ENCODE measurements at regions not wholly inside any gene's neighbourhood (a gene's known extent, or its start where the extent isn't known, plus 50 kb on each side); places are given as distances from the start of the nearest gene placed in this dataset.

GRCh38 chrX:9088896-9089295 lies 55.0 kb upstream of the FAM9B start:
- no peak for TF ChIP-seq CTCF (conservative IDR thresholded peaks at IDR 0.05 in 1 of 2, IDR thresholded peaks at IDR 0.05 in 1 of 2; ENCODE audit: extremely low read depth in 1 of 2, insufficient read depth in 1 of 2, low read depth in 1 of 2, low read length in 2 of 2)
- no peak for TF ChIP-seq EZH2 (IDR thresholded peaks at IDR 0.05; ENCODE audit: borderline replicate concordance, low read length)

Data from mammary epithelial cell (primary cell).